Loucy (cell line): ENCODE measurements at regions not wholly inside any gene's neighbourhood (a gene's known extent, or its start where the extent isn't known, plus 50 kb on each side); places are given as distances from the start of the nearest gene placed in this dataset.

Experiments
- CTCF ChIP-seq: fragments of 200-600 bp; sonication (generic); conservative IDR thresholded peaks from 2 replicates; pipeline ENCODE4 v1.5.1; 2014; ENCODE audit warnings: mild to moderate bottlenecking, antibody characterized with exemption, low read length
- EZH2phosphoT487 ChIP-seq: fragments of 200-600 bp; IDR thresholded peaks from 2 replicates; pipeline ENCODE4 v1.6.1; 2018; ENCODE audit warnings: antibody characterized with exemption, mild to moderate bottlenecking, moderate library complexity, borderline replicate concordance

- no peak for TF ChIP-seq CTCF
- TF ChIP-seq EZH2phosphoT487, result no peak
These were observed 101.2 kb upstream of the TP63 start for GRCh38 chr3:189529889-189530471.
